SK-N-SH (cell line): ENCODE measurements at regions not wholly inside any gene's neighbourhood (a gene's known extent, or its start where the extent isn't known, plus 50 kb on each side); places are given as distances from the start of the nearest gene placed in this dataset.
"Not testable (repeated sequence)": the region's sequence is repeated elsewhere in the genome, so short reads cannot be mapped to it uniquely, and the experiment has no call there.

Experiments
- CTCF ChIA-PET: fragments of 300-600, 350-600 bp; formaldehyde crosslinking; extraction: SDS; loops from one replicate; lab custom pipeline; 2021; lab: Yijun Ruan, JAX
- POLR2A ChIA-PET: fragments of 350-600 bp; sonication (Branson Sonifier 250); formaldehyde crosslinking; extraction: SDS; loops from one replicate; lab custom pipeline; 2020; ENCODE audit warnings: antibody characterized with exemption, inconsistent platforms; lab: Yijun Ruan, JAX
- DNase-seq: peaks from one replicate; pipeline ENCODE4 v3.0.0; 2012
- H2AFZ ChIP-seq: fragments of 200-600 bp; sonication (generic); 2 replicates; pipeline ENCODE4 v1.8.1; 2016; ENCODE audit warnings: antibody characterized with exemption, mild to moderate bottlenecking, low read depth
- H3F3A ChIP-seq: fragments of 200-600 bp; sonication (generic); replicated peaks from 2 replicates; pipeline ENCODE3; 2016; ENCODE audit warnings: antibody characterized with exemption, mild to moderate bottlenecking; ENCODE audit not compliant: insufficient read depth
- H3K27ac ChIP-seq, 2 experiments: fragments of 200-500 bp in 1 of 2; fragments of 200-600 bp in 1 of 2; sonication (Bioruptor generic) in 1 of 2; sonication (generic), shearing (Covaris generic) in 1 of 2; 2 replicates each; pipeline versions ENCODE4 v1.5.1 to v1.6.1; 2014 to 2016; ENCODE audit warnings: low read depth in 2 of 2, inconsistent platforms in 1 of 2, low read length in 1 of 2, mild to moderate bottlenecking in 1 of 2, mixed read lengths in 1 of 2
- H3K27me3 ChIP-seq: fragments of 200-600 bp; sonication (generic), shearing (Covaris generic); 2 replicates; pipeline ENCODE4 v1.6.1; 2016; ENCODE audit warnings: mixed run types; ENCODE audit not compliant: insufficient read depth
- H3K36me3 ChIP-seq, 2 experiments: fragments of 200-500 bp in 1 of 2; fragments of 200-600 bp in 1 of 2; sonication (Bioruptor generic) in 1 of 2; sonication (generic) in 1 of 2; replicated peaks in 1 of 2; 2 replicates each; pipeline versions ENCODE3 to v1.5.1; 2014 to 2016; ENCODE audit warnings: low read length in 1 of 2, mild to moderate bottlenecking in 1 of 2; ENCODE audit not compliant: insufficient read depth in 2 of 2, control insufficient read depth in 1 of 2
- H3K4me1 ChIP-seq, 2 experiments: fragments of 200-500 bp in 1 of 2; fragments of 200-600 bp in 1 of 2; sonication (Bioruptor generic) in 1 of 2; sonication (generic), shearing (Covaris generic) in 1 of 2; 2 replicates each; pipeline versions ENCODE4 v1.5.1 to v1.6.1; 2014 to 2016; ENCODE audit warnings: low read depth in 1 of 2, low read length in 1 of 2, mixed run types in 1 of 2; ENCODE audit not compliant: insufficient read depth in 2 of 2, control insufficient read depth in 1 of 2
- H3K4me2 ChIP-seq: fragments of 200-600 bp; sonication (generic), shearing (Covaris generic); 2 replicates; pipeline ENCODE4 v1.6.1; 2017; ENCODE audit warnings: mixed run types
- H3K4me3 ChIP-seq, 2 experiments: fragments of 200-500 bp in 1 of 2; fragments of 200-600 bp in 1 of 2; sonication (Bioruptor generic) in 1 of 2; sonication (generic), shearing (Covaris generic) in 1 of 2; 2 replicates each; pipeline versions ENCODE4 v1.5.1 to v1.8.1; 2014 to 2016; ENCODE audit warnings: low read depth in 2 of 2, inconsistent platforms in 1 of 2, low read length in 1 of 2, mild to moderate bottlenecking in 1 of 2, mixed read lengths in 1 of 2, moderate library complexity in 1 of 2
- H3K79me2 ChIP-seq: fragments of 200-600 bp; sonication (generic); 2 replicates; pipeline ENCODE4 v1.8.1; 2017; ENCODE audit warnings: mild to moderate bottlenecking; ENCODE audit not compliant: insufficient read depth
- H3K9ac ChIP-seq: fragments of 200-600 bp; sonication (generic); 2 replicates; pipeline ENCODE4 v1.6.1; 2017; ENCODE audit warnings: mixed run types
- H3K9me2 ChIP-seq: fragments of 200-600 bp; sonication (generic); 2 replicates; pipeline ENCODE4 v1.6.1; 2017; ENCODE audit warnings: mixed run types
- H3K9me3 ChIP-seq: fragments of 200-600 bp; sonication (generic); 2 replicates; pipeline ENCODE4 v1.6.1; 2017; ENCODE audit warnings: mixed run types, mild to moderate bottlenecking, moderate library complexity
- H4K20me1 ChIP-seq: fragments of 200-600 bp; sonication (generic); 2 replicates; pipeline ENCODE4 v1.6.1; 2017; ENCODE audit warnings: mild to moderate bottlenecking, mixed run types; ENCODE audit not compliant: insufficient read depth
- ELF1 ChIP-seq: IDR thresholded peaks from 2 replicates; pipeline ENCODE4 v1.4.0; 2012
- EP300 ChIP-seq, 2 experiments: IDR thresholded peaks; 2 replicates each; pipeline versions ENCODE4 v1.4.0 to v1.6.1; 2012; ENCODE audit warnings: borderline replicate concordance in 1 of 2, low read depth in 1 of 2, low read length in 1 of 2
- FOXJ3 ChIP-seq: sonication (generic); formaldehyde crosslinking; IDR thresholded peaks from 2 replicates; pipeline ENCODE4 v1.5.1; 2020; ENCODE audit warnings: mild to moderate bottlenecking, missing genetic modification reagents
- POLR2AphosphoS5 ChIP-seq: IDR thresholded peaks from 2 replicates; pipeline ENCODE4 v1.6.1; 2012; ENCODE audit warnings: low read depth, low read length
- RAD21 ChIP-seq: IDR thresholded peaks from 2 replicates; pipeline ENCODE4 v1.6.1; 2012; ENCODE audit warnings: mild to moderate bottlenecking, low read length
- RCOR1 ChIP-seq: fragments of 150-350 bp; IDR thresholded peaks from 2 replicates; pipeline ENCODE4 v1.6.1; 2017; ENCODE audit warnings: antibody characterized with exemption, low read length
- RFX5 ChIP-seq: IDR thresholded peaks from 2 replicates; pipeline ENCODE4 v1.6.1; 2012; ENCODE audit warnings: mild to moderate bottlenecking, improper control_type of control experiment, low read length
- RXRA ChIP-seq: IDR thresholded peaks from 2 replicates; pipeline ENCODE4 v1.4.0; 2012; ENCODE audit warnings: low read depth, mild to moderate bottlenecking, borderline replicate concordance
- TCF12 ChIP-seq: IDR thresholded peaks from 2 replicates; pipeline ENCODE4 v1.4.0; 2012
- WGBS: methylation state at CpG from one replicate; pipeline ENCODE4 v1.1.6; 2017; ENCODE audit warnings: low lambda C conversion rate; 5-methylcytosine and 5-hydroxymethylcytosine counted together
- TF ChIP-seq, protein P1 (sequence below): IDR thresholded peaks from 2 replicates; pipeline ENCODE4 v1.4.0; 2012; ENCODE audit warnings: low read depth, borderline replicate concordance

DNA sequence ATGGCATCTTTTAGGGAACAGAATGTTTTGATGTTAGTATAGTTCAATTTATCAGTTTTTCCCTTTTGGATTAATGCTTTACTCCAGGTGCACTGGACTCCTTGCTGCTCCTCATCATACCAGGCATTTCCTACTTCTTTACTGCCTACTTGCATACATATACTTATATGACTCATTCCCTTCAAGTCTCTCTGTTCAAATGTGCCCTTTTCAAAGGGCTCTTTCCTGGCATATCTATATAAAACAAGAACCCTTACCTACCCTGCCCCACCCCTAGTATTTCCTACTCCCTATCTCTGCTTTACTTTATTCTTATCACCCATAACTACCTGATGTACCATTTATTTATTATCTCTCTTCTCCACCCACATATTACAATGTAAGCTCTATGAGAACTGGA lies 90.6 kb downstream of the CAPZA3 start (continued):
- TF ChIP-seq POLR2AphosphoS5 (no peak), FOXJ3 (no peak), RAD21 (no peak), RFX5 (no peak), RXRA (no peak), RCOR1 (no peak)

GRCh38 chr12:18828987-18829386 lies 91.1 kb downstream of the CAPZA3 start:
- DNase-seq, result no peak
- POLR2A ChIA-PET, result no interaction called here
- Histone ChIP-seq H3K79me2 (no peaks in the 10 kb centered on the region), H3K9ac (no peak overlapping the region), H4K20me1 (no peaks in the 10 kb centered on the region), H3K9me2 (no peaks in the 10 kb centered on the region), H3K27me3 (no peaks in the 10 kb centered on the region), H3K4me1 (no peaks in the 10 kb centered on the region), H3K36me3 (peaks cover 0 to 8% of the 10 kb centered on the region in 2 experiments), H2AFZ (no peak overlapping the region), H3K27ac (no peak overlapping the region), H3F3A (no peaks in the 10 kb centered on the region), H3K4me2 (no peak overlapping the region), H3K4me3 (no peak overlapping the region), H3K9me3 (peaks cover 15% of the 10 kb centered on the region; the same call in 1 of the 2 replicates)
- CTCF ChIA-PET, result no interaction called here
- no peak for TF ChIP-seq EP300 (IDR thresholded peaks at IDR 0.05; ENCODE audit: borderline replicate concordance in 1 of 2, low read depth in 1 of 2, low read length in 1 of 2)
- TF ChIP-seq, protein P1, sequence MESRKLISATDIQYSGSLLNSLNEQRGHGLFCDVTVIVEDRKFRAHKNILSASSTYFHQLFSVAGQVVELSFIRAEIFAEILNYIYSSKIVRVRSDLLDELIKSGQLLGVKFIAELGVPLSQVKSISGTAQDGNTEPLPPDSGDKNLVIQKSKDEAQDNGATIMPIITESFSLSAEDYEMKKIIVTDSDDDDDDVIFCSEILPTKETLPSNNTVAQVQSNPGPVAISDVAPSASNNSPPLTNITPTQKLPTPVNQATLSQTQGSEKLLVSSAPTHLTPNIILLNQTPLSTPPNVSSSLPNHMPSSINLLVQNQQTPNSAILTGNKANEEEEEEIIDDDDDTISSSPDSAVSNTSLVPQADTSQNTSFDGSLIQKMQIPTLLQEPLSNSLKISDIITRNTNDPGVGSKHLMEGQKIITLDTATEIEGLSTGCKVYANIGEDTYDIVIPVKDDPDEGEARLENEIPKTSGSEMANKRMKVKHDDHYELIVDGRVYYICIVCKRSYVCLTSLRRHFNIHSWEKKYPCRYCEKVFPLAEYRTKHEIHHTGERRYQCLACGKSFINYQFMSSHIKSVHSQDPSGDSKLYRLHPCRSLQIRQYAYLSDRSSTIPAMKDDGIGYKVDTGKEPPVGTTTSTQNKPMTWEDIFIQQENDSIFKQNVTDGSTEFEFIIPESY, result no peak
- no peak for TF ChIP-seq RFX5
- TF ChIP-seq ELF1, result no peak
- no peak for TF ChIP-seq RAD21
- TF ChIP-seq RCOR1, result no peak

- H3K4me2 ChIP-seq, H3K4me1 ChIP-seq, POLR2A ChIA-PET, H3K9ac ChIP-seq, H3K9me2 ChIP-seq, H3K27me3 ChIP-seq, H3K27ac ChIP-seq, DNase-seq, H3K36me3 ChIP-seq, H4K20me1 ChIP-seq, H3K4me3 ChIP-seq, H3K79me2 ChIP-seq, H2AFZ ChIP-seq, CTCF ChIA-PET, H3F3A ChIP-seq: not testable (repeated sequence)
- WGBS, result 0% methylated on average over 2 of the region's 2 CpGs
- peaks cover 15% of the 10 kb centered on the region; the same call in 1 of the 2 replicates for H3K9me3 ChIP-seq
Observed at GRCh38 chr12:18832932-18833331, 95.0 kb downstream of the CAPZA3 start.

GRCh38 chr12:18837025-18837424 lies 99.1 kb downstream of the CAPZA3 start:
- no peak overlapping the region for H3K4me2 ChIP-seq
- no peak overlapping the region for H2AFZ ChIP-seq
- no peaks in the 10 kb centered on the region for H3K36me3 ChIP-seq
- H3K79me2 ChIP-seq, result no peaks in the 10 kb centered on the region
- 46% methylated on average over 4 of the region's 4 CpGs for WGBS
- POLR2A ChIA-PET, result no interaction called here
- no peak overlapping the region for H3K4me3 ChIP-seq
- no peak for DNase-seq
- H3F3A ChIP-seq, result peaks cover 3% of the 10 kb centered on the region
- H3K9ac ChIP-seq, result no peak overlapping the region
- TF ChIP-seq TCF12, result peak; percentile 51
- TF ChIP-seq POLR2AphosphoS5, result no peak
- TF ChIP-seq, all 33 proteins: peak for 1
- no peaks in the 10 kb centered on the region for H3K27me3 ChIP-seq
- no peaks in the 10 kb centered on the region for H4K20me1 ChIP-seq
- CTCF ChIA-PET, result no interaction called here
- H3K9me2 ChIP-seq, result no peaks in the 10 kb centered on the region
- peak overlapping the region in 1 of 2 experiments; percentile 21; a peak in 1 of 4 replicates for H3K27ac ChIP-seq
- H3K9me3 ChIP-seq, result no peaks in the 10 kb centered on the region
- no peaks in the 10 kb centered on the region; a peak in 1 of 4 replicates for H3K4me1 ChIP-seq
